HUES6 (cell line): ENCODE measurements at regions not wholly inside any gene's neighbourhood (a gene's known extent, or its start where the extent isn't known, plus 50 kb on each side); places are given as distances from the start of the nearest gene placed in this dataset.

Source experiments
- H3K27ac ChIP-seq: 2 replicates; pipeline ENCODE4 v1.7.0; 2013; ENCODE audit warnings: low read depth, mild to moderate bottlenecking, low read length, inconsistent platforms
- H3K27me3 ChIP-seq: 2 replicates; pipeline ENCODE4 v1.6.1; 2013; ENCODE audit warnings: low read length; ENCODE audit not compliant: control insufficient read depth, insufficient read depth
- H3K36me3 ChIP-seq: 2 replicates; pipeline ENCODE4 v1.6.1; 2013; ENCODE audit warnings: low read length; ENCODE audit not compliant: control insufficient read depth, insufficient read depth
- H3K4me1 ChIP-seq: 2 replicates; pipeline ENCODE4 v1.6.1; 2013; ENCODE audit warnings: low read length; ENCODE audit not compliant: control insufficient read depth, insufficient read depth
- H3K4me3 ChIP-seq: 2 replicates; pipeline ENCODE4 v1.5.1; 2013; ENCODE audit warnings: low read depth, low read length
- H3K9ac ChIP-seq: one replicate; pipeline ENCODE4 v1.6.1; 2013; ENCODE audit warnings: mild to moderate bottlenecking, low read length
- H3K9me3 ChIP-seq: 2 replicates; pipeline ENCODE4 v1.6.1; 2013; ENCODE audit warnings: low read depth, low read length; ENCODE audit not compliant: control insufficient read depth, insufficient read depth

GRCh38 chr7:118777308-118777707 is 552.8 kb downstream of the ANKRD7 start:
- no peak overlapping the region for H3K27ac ChIP-seq
- no peak overlapping the region for H3K9ac ChIP-seq
- no peaks in the 10 kb centered on the region for H3K27me3 ChIP-seq
- H3K36me3 ChIP-seq, result no peaks in the 10 kb centered on the region
- no peak overlapping the region for H3K4me3 ChIP-seq
- H3K9me3 ChIP-seq, result no peaks in the 10 kb centered on the region
- H3K4me1 ChIP-seq, result peaks cover 5% of the 10 kb centered on the region; the same call in 1 of the 2 replicates

- H3K4me3 ChIP-seq, result no peak overlapping the region
- no peak overlapping the region for H3K27ac ChIP-seq
- H3K9ac ChIP-seq, result no peak overlapping the region
- no peaks in the 10 kb centered on the region for H3K27me3 ChIP-seq
- peaks cover 9% of the 10 kb centered on the region; the same call in 1 of the 2 replicates for H3K4me1 ChIP-seq
- H3K36me3 ChIP-seq, result no peaks in the 10 kb centered on the region
- H3K9me3 ChIP-seq, result no peaks in the 10 kb centered on the region
These were observed 568.2 kb downstream of the ANKRD7 start for GRCh38 chr7:118792682-118793081.

- Histone ChIP-seq H3K4me1 (peaks cover 3% of the 10 kb centered on the region; the same call in 1 of the 2 replicates), H3K36me3 (no peaks in the 10 kb centered on the region), H3K27me3 (no peaks in the 10 kb centered on the region)
These were observed 569.1 kb downstream of the ANKRD7 start for GRCh38 chr7:118793582-118793981.

GRCh38 chr7:118794419-118794818 is 569.9 kb downstream of the ANKRD7 start:
- Histone ChIP-seq H3K4me3 (no peak overlapping the region), H3K4me1 (peaks cover 3% of the 10 kb centered on the region; the same call in 1 of the 2 replicates), H3K36me3 (no peaks in the 10 kb centered on the region), H3K9me3 (no peaks in the 10 kb centered on the region), H3K27me3 (no peaks in the 10 kb centered on the region), H3K27ac (no peak overlapping the region), H3K9ac (no peak overlapping the region)

More at GRCh38 chr7:118793582-118793981, 569.1 kb downstream of the ANKRD7 start:
- Histone ChIP-seq H3K9ac (no peak overlapping the region), H3K27ac (no peak overlapping the region), H3K4me3 (no peak overlapping the region), H3K9me3 (no peaks in the 10 kb centered on the region)

- no peaks in the 10 kb centered on the region for H3K27me3 ChIP-seq
- H3K4me3 ChIP-seq, result no peak overlapping the region
- no peak overlapping the region for H3K9ac ChIP-seq
- no peaks in the 10 kb centered on the region for H3K4me1 ChIP-seq
- H3K9me3 ChIP-seq, result no peaks in the 10 kb centered on the region; the same call in 1 of the 2 replicates
- H3K36me3 ChIP-seq, result no peaks in the 10 kb centered on the region
- H3K27ac ChIP-seq, result no peak overlapping the region
These were observed 576.9 kb downstream of the ANKRD7 start for GRCh38 chr7:118801366-118801765.

- Histone ChIP-seq H3K27me3 (no peaks in the 10 kb centered on the region), H3K9ac (no peak overlapping the region), H3K9me3 (no peaks in the 10 kb centered on the region; the same call in 1 of the 2 replicates), H3K36me3 (no peaks in the 10 kb centered on the region), H3K4me3 (no peak overlapping the region), H3K27ac (no peak overlapping the region), H3K4me1 (no peaks in the 10 kb centered on the region)
These were observed 578.2 kb downstream of the ANKRD7 start for GRCh38 chr7:118802726-118803125.

GRCh38 chr7:118826246-118826645 is 601.7 kb downstream of the ANKRD7 start:
- Histone ChIP-seq H3K4me1 (no peaks in the 10 kb centered on the region; the same call in 1 of the 2 replicates), H3K27ac (no peak overlapping the region), H3K36me3 (no peaks in the 10 kb centered on the region), H3K9ac (no peak overlapping the region), H3K4me3 (no peak overlapping the region), H3K9me3 (no peaks in the 10 kb centered on the region), H3K27me3 (no peaks in the 10 kb centered on the region)

GRCh38 chr7:118836933-118837332 is 612.4 kb downstream of the ANKRD7 start:
- Histone ChIP-seq H3K27me3 (no peaks in the 10 kb centered on the region), H3K27ac (no peak overlapping the region), H3K4me3 (no peak overlapping the region), H3K9ac (no peak overlapping the region), H3K9me3 (peaks cover 4% of the 10 kb centered on the region; the same call in 1 of the 2 replicates), H3K36me3 (no peaks in the 10 kb centered on the region), H3K4me1 (no peaks in the 10 kb centered on the region)

GRCh38 chr7:118839515-118839914 is 615.0 kb downstream of the ANKRD7 start:
- H3K36me3 ChIP-seq, result no peaks in the 10 kb centered on the region

GRCh38 chr7:118843456-118843855 is 619.0 kb downstream of the ANKRD7 start:
- Histone ChIP-seq H3K4me1 (no peaks in the 10 kb centered on the region), H3K27ac (no peak overlapping the region), H3K9me3 (no peaks in the 10 kb centered on the region), H3K36me3 (no peaks in the 10 kb centered on the region), H3K27me3 (no peaks in the 10 kb centered on the region), H3K9ac (no peak overlapping the region), H3K4me3 (no peak overlapping the region)

More at GRCh38 chr7:118839515-118839914, 615.0 kb downstream of the ANKRD7 start:
- Histone ChIP-seq H3K27ac (no peak overlapping the region), H3K9ac (no peak overlapping the region), H3K27me3 (no peaks in the 10 kb centered on the region), H3K4me1 (no peaks in the 10 kb centered on the region), H3K9me3 (no peaks in the 10 kb centered on the region), H3K4me3 (no peak overlapping the region)

- no peaks in the 10 kb centered on the region for H3K9me3 ChIP-seq
- no peak overlapping the region for H3K4me3 ChIP-seq
- no peak overlapping the region for H3K27ac ChIP-seq
- H3K9ac ChIP-seq, result no peak overlapping the region
- no peaks in the 10 kb centered on the region for H3K36me3 ChIP-seq
- H3K4me1 ChIP-seq, result no peaks in the 10 kb centered on the region
- no peaks in the 10 kb centered on the region for H3K27me3 ChIP-seq
These were observed 620.2 kb downstream of the ANKRD7 start for GRCh38 chr7:118844748-118845147.

GRCh38 chr7:118845791-118846190 is 621.3 kb downstream of the ANKRD7 start:
- Histone ChIP-seq H3K27me3 (no peaks in the 10 kb centered on the region), H3K9ac (no peak overlapping the region), H3K4me1 (no peaks in the 10 kb centered on the region), H3K27ac (no peak overlapping the region), H3K4me3 (no peak overlapping the region), H3K36me3 (no peaks in the 10 kb centered on the region), H3K9me3 (no peaks in the 10 kb centered on the region)
